ENCODE measurements at regions not wholly inside any gene's neighbourhood (a gene's known extent, or its start where the extent isn't known, plus 50 kb on each side); places are given as distances from the start of the nearest gene placed in this dataset.

GRCh38 chr17:71668807-71669206, 452.0 kb upstream of the SOX9 start:
- Histone ChIP-seq H3K9me3 (ENCODE audit: insufficient read depth in 2 of 2, low read depth in 1 of 2, low read length in 1 of 2) (0 out of 4 replicates have a peak, but pooled peaks cover 0 to 4% of the 10 kb centered on the region in 2 experiments), H4K91ac (replicated peaks; ENCODE audit: insufficient read length, low read length) (no peak overlapping the region), H3K4me2 (ENCODE audit: insufficient read depth in 1 of 2, low read depth in 2 of 2, low read length in 2 of 2) (no peak overlapping the region), H3K27ac (ENCODE audit: low read depth, low read length) (no peak overlapping the region), H2BK5ac (ENCODE audit: low read depth, low read length) (no peak overlapping the region), H2BK120ac (replicated peaks; ENCODE audit: low read depth, low read length) (no peak overlapping the region), H2AK5ac (ENCODE audit: low read depth, low read length) (no peak overlapping the region), H3K4me1 (replicated peaks in 1 of 4; ENCODE audit: control insufficient read depth in 3 of 4, insufficient read depth in 4 of 4, low read length in 3 of 4) (no peaks in the 10 kb centered on the region), H3K23me2 (ENCODE audit: low read depth, low read length) (no peaks in the 10 kb centered on the region), H4K5ac (ENCODE audit: insufficient read length, low read depth, low read length) (no peak overlapping the region), H3K4me3 (ENCODE audit: extremely low read depth in 1 of 4, insufficient read depth in 2 of 4, low read depth in 3 of 4, low read length in 4 of 4) (no peak overlapping the region), H2BK20ac (ENCODE audit: low read length) (no peak overlapping the region), H2BK15ac (ENCODE audit: low read length) (no peak overlapping the region), H3K79me1 (ENCODE audit: low read depth, low read length) (no peaks in the 10 kb centered on the region), H3K79me2 (ENCODE audit: control insufficient read depth in 1 of 2, insufficient read depth in 2 of 2, low read length in 2 of 2) (no peaks in the 10 kb centered on the region), H3K56ac (replicated peaks; ENCODE audit: insufficient read length, low read depth, low read length) (no peak overlapping the region), H3K27me3 (replicated peaks in 1 of 4; ENCODE audit: control insufficient read depth in 3 of 4, extremely low read depth in 1 of 4, insufficient read depth in 3 of 4, low read length in 3 of 4) (no peaks in the 10 kb centered on the region), H3K36me3 (ENCODE audit: control insufficient read depth in 2 of 4, insufficient read depth in 4 of 4, low read length in 3 of 4) (no peaks in the 10 kb centered on the region), H3K14ac (ENCODE audit: insufficient read length) (no peak overlapping the region), H2BK12ac (ENCODE audit: low read depth, low read length) (no peak overlapping the region), H3K23ac (ENCODE audit: insufficient read length) (no peak overlapping the region), H3K4ac (replicated peaks; ENCODE audit: insufficient read length, low read depth, low read length) (no peak overlapping the region), H4K8ac (ENCODE audit: extremely low read depth, insufficient read depth, low read length) (no peak overlapping the region), H3K9ac (replicated peaks in 1 of 4; ENCODE audit: extremely low read depth in 1 of 4, low read depth in 3 of 4, low read length in 3 of 4) (no peak overlapping the region), H3K18ac (ENCODE audit: extremely low read depth, low read length) (no peak overlapping the region), H4K20me1 (replicated peaks in 1 of 2; ENCODE audit: control insufficient read depth in 1 of 2, insufficient read depth in 2 of 2, low read length in 2 of 2) (no peaks in the 10 kb centered on the region), H2AFZ (ENCODE audit: low read length) (no peak overlapping the region; the same call in 1 of the 2 replicates)
- ChIA-PET POLR2A (ENCODE audit: partially characterized antibody) (no interaction called here), CTCF (ENCODE audit: partially characterized antibody) (interaction anchor here (0.6 to 1.0 kb wide), 2 partner anchors 27 to 265 kb away, joined by 3 to 4 read pairs; no protein-coding TSS in a partner anchor)
- no peak for FAIRE-seq
- DNase-seq (ENCODE audit: low read depth in 1 of 2, low spot score in 2 of 2), result no peak
- TF ChIP-seq CBX5 (IDR thresholded peaks at IDR 0.05; ENCODE audit: low read depth, low read length), result no peak
- TF ChIP-seq ASH2L (IDR thresholded peaks at IDR 0.05; ENCODE audit: low read length), result no peak
- no peak for TF ChIP-seq SIX5 (IDR thresholded peaks at IDR 0.05; ENCODE audit: low read depth, low read length)
- TF ChIP-seq TBP (IDR thresholded peaks at IDR 0.05; ENCODE audit: low read depth, low read length), result no peak
- no peak for TF ChIP-seq TEAD4 (IDR thresholded peaks at IDR 0.05; ENCODE audit: low read depth, low read length)
- no peak for TF ChIP-seq SP4 (IDR thresholded peaks at IDR 0.05; ENCODE audit: low read length)
- no peak for TF ChIP-seq NRF1 (IDR thresholded peaks at IDR 0.05; ENCODE audit: low read depth, low read length)
- no peak for TF ChIP-seq JUN (IDR thresholded peaks at IDR 0.05; ENCODE audit: low read depth, low read length)
- WGBS, 2 experiments (ENCODE audit: extremely low coverage in 1 of 2, insufficient coverage in 1 of 2, insufficient read length in 1 of 2, insufficient replicate concordance in 2 of 2, low coverage in 1 of 2, low lambda C conversion rate in 2 of 2, missing lambda C conversion rate in 1 of 2), result 92% methylated on average over 2 of the region's 2 CpGs; no CpG with 5 or more reads in 1 of the 2 experiments
